Ovary (tissue), 3 donors: ENCODE measurements at regions not wholly inside any gene's neighbourhood (a gene's known extent, or its start where the extent isn't known, plus 50 kb on each side); places are given as distances from the start of the nearest gene placed in this dataset.

Experiments used
- EP300 ChIP-seq: sonication (generic); formaldehyde crosslinking; IDR thresholded peaks from one replicate; pipeline ENCODE4 v1.6.1; 2017; ENCODE audit warnings: antibody characterized with exemption
- POLR2A ChIP-seq: fragments of 450-650 bp; IDR thresholded peaks from one replicate; pipeline ENCODE4 v1.6.1; 2017; ENCODE audit warnings: antibody characterized with exemption, mild to moderate bottlenecking, moderate library complexity
- TF ChIP-seq, protein P1 (sequence below), 3 donors: fragments of 450-650 bp in 2 of 3; fragments of 200-600 bp in 1 of 3; IDR thresholded peaks; one replicate each; pipeline versions ENCODE4 v1.5.1 to v1.8.0; 2016 to 2022; ENCODE audit warnings: antibody characterized with exemption in 3 of 3, mild to moderate bottlenecking in 1 of 3
- donor health status: DM: no; HTN: no; CAD: no.

DNA sequence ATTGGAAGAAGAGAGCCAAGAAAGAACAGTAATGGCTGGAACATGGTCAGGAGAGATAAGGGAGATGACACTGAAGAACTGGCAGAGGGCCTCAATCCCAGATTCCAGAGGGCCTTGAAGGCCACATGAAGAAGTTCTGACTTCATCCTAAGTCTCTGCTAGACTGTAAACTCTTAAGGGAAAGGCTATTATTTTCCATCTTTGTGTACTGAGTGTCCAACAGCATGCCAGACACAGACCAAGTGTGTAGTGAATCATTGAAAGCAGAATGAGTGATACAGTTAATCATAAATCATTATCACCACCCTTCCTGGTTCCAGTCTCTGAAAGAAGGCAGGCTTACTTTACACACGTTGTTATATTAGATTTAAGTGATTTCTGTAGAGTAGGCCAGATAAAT is 185.3 kb upstream of the C11orf87 start:
- TF ChIP-seq, protein P1, sequence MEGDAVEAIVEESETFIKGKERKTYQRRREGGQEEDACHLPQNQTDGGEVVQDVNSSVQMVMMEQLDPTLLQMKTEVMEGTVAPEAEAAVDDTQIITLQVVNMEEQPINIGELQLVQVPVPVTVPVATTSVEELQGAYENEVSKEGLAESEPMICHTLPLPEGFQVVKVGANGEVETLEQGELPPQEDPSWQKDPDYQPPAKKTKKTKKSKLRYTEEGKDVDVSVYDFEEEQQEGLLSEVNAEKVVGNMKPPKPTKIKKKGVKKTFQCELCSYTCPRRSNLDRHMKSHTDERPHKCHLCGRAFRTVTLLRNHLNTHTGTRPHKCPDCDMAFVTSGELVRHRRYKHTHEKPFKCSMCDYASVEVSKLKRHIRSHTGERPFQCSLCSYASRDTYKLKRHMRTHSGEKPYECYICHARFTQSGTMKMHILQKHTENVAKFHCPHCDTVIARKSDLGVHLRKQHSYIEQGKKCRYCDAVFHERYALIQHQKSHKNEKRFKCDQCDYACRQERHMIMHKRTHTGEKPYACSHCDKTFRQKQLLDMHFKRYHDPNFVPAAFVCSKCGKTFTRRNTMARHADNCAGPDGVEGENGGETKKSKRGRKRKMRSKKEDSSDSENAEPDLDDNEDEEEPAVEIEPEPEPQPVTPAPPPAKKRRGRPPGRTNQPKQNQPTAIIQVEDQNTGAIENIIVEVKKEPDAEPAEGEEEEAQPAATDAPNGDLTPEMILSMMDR (IDR thresholded peaks at IDR 0.05), result no peak
- TF ChIP-seq POLR2A (no peak), EP300 (no peak)
